Stomach (tissue), 8 donors: ENCODE measurements at regions not wholly inside any gene's neighbourhood (a gene's known extent, or its start where the extent isn't known, plus 50 kb on each side); places are given as distances from the start of the nearest gene placed in this dataset.

Experiments used
- DNase-seq, 2 donors: peaks; one replicate each; pipeline versions ENCODE4 v3.0.0 to v3.0.0-alpha.2; 2013 to 2019
- H3K27ac ChIP-seq, 5 donors: fragments of 200-600 bp in 4 of 5; sonication (generic) in 4 of 5; one replicate each; pipeline ENCODE4 v1.5.1; 2013 to 2019; ENCODE audit warnings: mild to moderate bottlenecking in 1 of 5, moderate library complexity in 1 of 5
- H3K27me3 ChIP-seq, 3 donors: fragments of 200-600 bp; sonication (generic); one replicate each; pipeline ENCODE4 v1.5.1; 2017 to 2019; ENCODE audit warnings: mixed run types in 1 of 3
- H3K36me3 ChIP-seq, 4 donors: fragments of 200-600 bp; sonication (generic); 1 replicate in 3 of 4; 2 replicates in 1 of 4; pipeline ENCODE4 v1.5.1; 2016 to 2019
- H3K4me1 ChIP-seq, 4 donors: fragments of 200-600 bp; sonication (generic); one replicate each; pipeline ENCODE4 v1.5.1; 2016 to 2019
- H3K4me3 ChIP-seq, 4 donors: fragments of 200-600 bp; sonication (generic) in 3 of 4; one replicate each; pipeline ENCODE4 v1.5.1; 2016 to 2019; ENCODE audit warnings: mild to moderate bottlenecking in 1 of 4
- H3K9me3 ChIP-seq, 4 donors: fragments of 200-600 bp; sonication (generic); one replicate each; pipeline ENCODE4 v1.5.1; 2016 to 2019
- EP300 ChIP-seq: sonication (generic); formaldehyde crosslinking; IDR thresholded peaks from one replicate; pipeline ENCODE4 v1.6.1; 2017; ENCODE audit warnings: antibody characterized with exemption
- POLR2A ChIP-seq, 4 donors: fragments of 450-650 bp; IDR thresholded peaks; one replicate each; pipeline ENCODE4 v1.6.1; 2016; ENCODE audit warnings: antibody characterized with exemption in 4 of 4, control low read depth in 2 of 4, mild to moderate bottlenecking in 1 of 4, moderate library complexity in 1 of 4
- POLR2AphosphoS5 ChIP-seq, 3 donors: sonication (generic); formaldehyde crosslinking; IDR thresholded peaks; one replicate each; pipeline ENCODE4 v1.6.1; 2016; ENCODE audit warnings: antibody characterized with exemption in 3 of 3
- WGBS, 5 donors: extraction: QIAGEN DNeasy Blood & Tissue Kit in 3 of 5; methylation state at CpG; one replicate each; pipeline versions ENCODE4 v1.1.5 to v1.1.7; 2013 to 2018; 5-methylcytosine and 5-hydroxymethylcytosine counted together
- intact Hi-C: fragments of 100-400 bp; cut with DNase I; formaldehyde crosslinking; loops from one replicate; pipeline ENCODE4 v1.15.1; 2023; ENCODE audit warnings: low total_unique reads
- TF ChIP-seq, protein P1 (sequence below), 7 experiments: fragments of 450-650 bp in 4 of 7; fragments of 200-600 bp in 3 of 7; sonication (generic) in 3 of 7; IDR thresholded peaks; one replicate each; pipeline ENCODE4 v1.5.1; 2016 to 2019; ENCODE audit warnings: antibody characterized with exemption in 7 of 7, control low read depth in 2 of 7, mild to moderate bottlenecking in 1 of 7
- donor health status: healthy with polysubstance abuse.
- donor health status: Bipolar disorder and iron deficiency.
- donor health status: healthy.

DNA sequence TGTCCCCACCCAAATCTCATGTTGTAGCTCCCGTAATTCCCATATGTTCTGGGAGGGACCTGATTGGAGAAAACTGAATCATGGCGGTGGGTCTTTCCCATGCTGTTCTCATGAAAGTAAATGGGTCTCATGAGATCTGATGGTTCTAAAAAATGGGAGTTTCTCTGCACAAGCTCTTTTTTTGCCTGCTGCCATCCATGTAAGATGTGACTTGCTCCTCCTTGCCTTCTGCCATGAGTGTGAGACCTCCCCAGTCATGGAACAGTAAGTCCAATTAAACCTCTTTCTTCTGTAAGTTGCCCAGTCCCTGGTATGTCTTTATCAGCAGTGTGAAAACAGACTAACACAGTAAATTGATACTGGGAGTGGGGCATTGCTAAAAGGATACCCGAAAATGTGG lies 1218.4 kb upstream of the CITED2 start:
- no peak for DNase-seq
- Histone ChIP-seq H3K27me3 (no peaks in the 10 kb centered on the region), H3K36me3 (no peaks in the 10 kb centered on the region), H3K27ac (no peak overlapping the region), H3K4me3 (no peak overlapping the region), H3K9me3 (no peaks in the 10 kb centered on the region), H3K4me1 (no peaks in the 10 kb centered on the region)
- intact Hi-C loops = no loop called here
- TF ChIP-seq EP300 (no peak), POLR2AphosphoS5 (IDR thresholded peaks at IDR 0.05) (no peak), POLR2A (IDR thresholded peaks at IDR 0.05) (no peak)
- TF ChIP-seq, protein P1, sequence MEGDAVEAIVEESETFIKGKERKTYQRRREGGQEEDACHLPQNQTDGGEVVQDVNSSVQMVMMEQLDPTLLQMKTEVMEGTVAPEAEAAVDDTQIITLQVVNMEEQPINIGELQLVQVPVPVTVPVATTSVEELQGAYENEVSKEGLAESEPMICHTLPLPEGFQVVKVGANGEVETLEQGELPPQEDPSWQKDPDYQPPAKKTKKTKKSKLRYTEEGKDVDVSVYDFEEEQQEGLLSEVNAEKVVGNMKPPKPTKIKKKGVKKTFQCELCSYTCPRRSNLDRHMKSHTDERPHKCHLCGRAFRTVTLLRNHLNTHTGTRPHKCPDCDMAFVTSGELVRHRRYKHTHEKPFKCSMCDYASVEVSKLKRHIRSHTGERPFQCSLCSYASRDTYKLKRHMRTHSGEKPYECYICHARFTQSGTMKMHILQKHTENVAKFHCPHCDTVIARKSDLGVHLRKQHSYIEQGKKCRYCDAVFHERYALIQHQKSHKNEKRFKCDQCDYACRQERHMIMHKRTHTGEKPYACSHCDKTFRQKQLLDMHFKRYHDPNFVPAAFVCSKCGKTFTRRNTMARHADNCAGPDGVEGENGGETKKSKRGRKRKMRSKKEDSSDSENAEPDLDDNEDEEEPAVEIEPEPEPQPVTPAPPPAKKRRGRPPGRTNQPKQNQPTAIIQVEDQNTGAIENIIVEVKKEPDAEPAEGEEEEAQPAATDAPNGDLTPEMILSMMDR (IDR thresholded peaks at IDR 0.05) = no peak
- 88 to 99% (median 96%) methylated on average over 3 of the region's 3 CpGs for WGBS, 5 donors

DNA sequence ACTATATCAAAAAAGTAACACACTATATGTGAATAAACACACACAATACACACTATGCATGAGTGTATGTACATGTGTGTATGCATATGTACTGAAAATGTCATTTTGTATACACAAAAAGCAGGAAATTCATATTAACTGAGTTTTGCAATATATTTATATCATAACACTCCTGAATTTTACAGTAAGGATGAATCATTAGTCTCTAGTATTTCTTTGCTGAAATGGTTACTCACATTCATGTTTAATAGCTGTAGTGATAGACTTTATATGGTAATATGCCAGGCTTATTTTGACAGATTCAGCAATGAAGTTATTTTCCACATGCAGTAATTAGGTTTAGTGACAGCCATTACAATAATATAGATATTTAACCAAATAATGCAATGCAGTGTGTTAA lies 1216.2 kb upstream of the CITED2 start:
- Histone ChIP-seq H3K4me3 (no peak overlapping the region), H3K4me1 (no peaks in the 10 kb centered on the region), H3K9me3 (no peaks in the 10 kb centered on the region), H3K36me3 (no peaks in the 10 kb centered on the region), H3K27me3 (no peaks in the 10 kb centered on the region), H3K27ac (no peak overlapping the region)
- TF ChIP-seq, protein P1 (IDR thresholded peaks at IDR 0.05) = no peak
- TF ChIP-seq POLR2A (IDR thresholded peaks at IDR 0.05) = no peak
- no peak for TF ChIP-seq EP300
- no peak for TF ChIP-seq POLR2AphosphoS5 (IDR thresholded peaks at IDR 0.05)
- intact Hi-C loops = no loop called here
- no peak for DNase-seq

DNA sequence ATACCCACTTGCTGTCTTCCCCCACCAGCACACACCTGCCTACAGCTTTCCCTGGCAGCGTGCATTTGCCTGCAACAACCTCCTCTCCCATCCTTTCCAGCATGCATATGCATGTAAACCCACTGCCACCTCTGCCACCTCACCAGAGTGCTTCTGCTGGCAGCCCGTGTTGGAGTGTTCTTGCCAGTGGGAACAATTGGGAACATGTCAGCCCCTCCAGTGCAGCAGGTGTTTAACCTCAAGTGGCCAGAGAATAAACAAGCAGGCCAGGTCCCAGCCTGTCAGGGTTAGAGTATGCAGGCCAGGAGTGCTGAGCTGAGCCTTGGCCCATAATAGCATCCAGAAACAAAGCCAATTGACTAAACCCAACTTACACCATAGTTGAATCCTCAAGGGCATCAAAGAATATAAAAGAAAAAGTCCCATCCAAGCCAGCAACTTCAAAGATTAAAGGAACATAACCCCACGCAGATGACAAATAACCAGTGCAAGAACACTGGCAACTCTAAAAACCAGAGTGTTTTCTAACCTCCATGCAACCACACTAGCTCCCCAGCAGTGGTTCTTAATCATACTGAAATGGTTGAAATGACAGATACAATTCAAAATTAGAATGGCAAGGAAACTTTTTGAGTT lies 1212.1 kb upstream of the CITED2 start:
- intact Hi-C loops = no loop called here
- Histone ChIP-seq H3K36me3 (no peaks in the 10 kb centered on the region), H3K4me3 (no peak overlapping the region), H3K27me3 (no peaks in the 10 kb centered on the region), H3K27ac (no peak overlapping the region), H3K9me3 (no peaks in the 10 kb centered on the region), H3K4me1 (no peaks in the 10 kb centered on the region)
- WGBS, 5 donors = 75 to 81% (median 80%) methylated on average over 3 of the region's 3 CpGs
- TF ChIP-seq POLR2AphosphoS5 (IDR thresholded peaks at IDR 0.05) (no peak), EP300 (no peak), POLR2A (IDR thresholded peaks at IDR 0.05) (no peak)
- TF ChIP-seq, protein P1 (IDR thresholded peaks at IDR 0.05) = no peak
- DNase-seq = no peak

DNA sequence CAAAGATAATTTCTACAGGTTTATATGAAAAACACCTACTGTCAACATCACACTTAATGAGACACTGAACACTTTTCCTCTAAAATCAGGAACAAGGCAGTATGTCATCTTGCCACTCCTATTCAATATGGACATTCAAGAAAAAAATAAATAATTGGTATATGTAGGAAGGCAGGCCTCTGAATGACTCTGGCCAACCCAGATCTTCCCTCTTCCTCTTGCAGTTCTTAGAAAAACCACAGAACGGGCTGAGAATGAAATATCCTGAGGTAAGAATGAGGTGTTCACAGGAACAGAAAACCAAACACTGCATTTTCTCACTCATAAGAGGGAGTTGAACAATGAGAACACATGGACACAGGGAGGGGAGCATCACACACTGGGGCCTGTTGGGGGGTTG lies 1207.2 kb upstream of the CITED2 start:
- 72 to 92% (median 82%) methylated on average over 1 of the region's 1 CpG for WGBS, 5 donors
- DNase-seq = no peak
- no peak for TF ChIP-seq POLR2AphosphoS5 (IDR thresholded peaks at IDR 0.05)
- TF ChIP-seq, protein P1 (IDR thresholded peaks at IDR 0.05) = no peak
- no peak for TF ChIP-seq POLR2A (IDR thresholded peaks at IDR 0.05)
- TF ChIP-seq EP300 = no peak
- H3K9me3 ChIP-seq = no peaks in the 10 kb centered on the region
- no peaks in the 10 kb centered on the region for H3K36me3 ChIP-seq
- H3K4me1 ChIP-seq = no peaks in the 10 kb centered on the region
- H3K27ac ChIP-seq = no peak overlapping the region
- no peaks in the 10 kb centered on the region for H3K27me3 ChIP-seq
- H3K4me3 ChIP-seq = no peak overlapping the region
- intact Hi-C loops = no loop called here
